HEK293 (cell line): ENCODE measurements at regions not wholly inside any gene's neighbourhood (a gene's known extent, or its start where the extent isn't known, plus 50 kb on each side); places are given as distances from the start of the nearest gene placed in this dataset.

Source experiments
- CTCF ChIP-seq: fragments of 450-650 bp; formaldehyde crosslinking; IDR thresholded peaks from 2 replicates; pipeline ENCODE4 v1.5.1; 2016; ENCODE audit warnings: missing biosample characterization, missing genetic modification characterization
- HOXC10 ChIP-seq: sonication (generic); formaldehyde crosslinking; IDR thresholded peaks from 2 replicates; pipeline ENCODE4 v1.8.1; 2023; ENCODE audit warnings: mild to moderate bottlenecking, missing genetic modification reagents
- MYNN ChIP-seq: fragments of 450-650 bp; formaldehyde crosslinking; IDR thresholded peaks from 2 replicates; pipeline ENCODE4 v1.5.1; 2016; ENCODE audit warnings: missing biosample characterization, missing genetic modification characterization, borderline replicate concordance
- WT1 ChIP-seq: fragments of 450-650 bp; formaldehyde crosslinking; IDR thresholded peaks from 2 replicates; pipeline ENCODE4 v1.5.1; 2016; ENCODE audit warnings: missing biosample characterization, missing genetic modification characterization
- ZNF175 ChIP-seq: fragments of 450-650 bp; formaldehyde crosslinking; IDR thresholded peaks from 2 replicates; pipeline ENCODE4 v1.5.1; 2016; ENCODE audit warnings: missing biosample characterization, missing genetic modification characterization
- ZNF19 ChIP-seq: fragments of 450-650 bp; formaldehyde crosslinking; IDR thresholded peaks from 2 replicates; pipeline ENCODE4; 2016; ENCODE audit warnings: missing biosample characterization, missing genetic modification characterization, low read depth
- ZNF239 ChIP-seq: fragments of 450-650 bp; formaldehyde crosslinking; IDR thresholded peaks from 2 replicates; pipeline ENCODE4 v1.5.1; 2016; ENCODE audit warnings: missing biosample characterization, missing genetic modification characterization
- ZNF266 ChIP-seq: fragments of 450-650 bp; formaldehyde crosslinking; IDR thresholded peaks from 2 replicates; pipeline ENCODE4 v1.5.1; 2016; ENCODE audit warnings: missing biosample characterization, missing genetic modification characterization, low read depth
- ZNF488 ChIP-seq: fragments of 450-650 bp; formaldehyde crosslinking; IDR thresholded peaks from 2 replicates; pipeline ENCODE4 v1.5.1; 2016; ENCODE audit warnings: missing biosample characterization, missing genetic modification characterization
- ZNF843 ChIP-seq: fragments of 450-650 bp; formaldehyde crosslinking; IDR thresholded peaks from 2 replicates; pipeline ENCODE4 v1.5.1; 2016; ENCODE audit warnings: missing biosample characterization, missing genetic modification characterization
- TF ChIP-seq, protein P1 (sequence below): fragments of 450-650 bp; formaldehyde crosslinking; IDR thresholded peaks from 2 replicates; pipeline ENCODE4 v1.5.1; 2016; ENCODE audit warnings: missing biosample characterization, missing genetic modification characterization

DNA sequence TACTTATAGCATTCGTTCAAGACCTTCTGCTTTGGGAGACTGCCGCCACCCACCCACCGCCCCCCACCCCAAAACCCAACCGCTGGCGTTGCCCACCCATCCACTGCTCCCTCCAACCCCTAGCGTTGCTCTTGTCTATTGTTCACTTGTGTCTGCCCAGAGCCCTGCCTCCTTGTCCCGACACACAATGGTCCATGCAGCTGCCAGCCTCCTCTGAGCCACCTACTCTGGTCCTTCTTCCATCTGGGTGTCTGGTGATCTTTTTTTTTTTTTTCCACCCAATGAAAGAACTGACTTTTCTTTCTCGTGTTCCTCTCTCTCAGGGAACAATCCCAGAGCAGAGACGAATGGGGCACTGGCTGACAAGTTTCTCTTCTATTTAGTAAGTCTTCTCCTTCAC is 256.0 kb upstream of the SESN3 start:
- TF ChIP-seq ZNF19 (no peak), ZNF843 (no peak), CTCF (no peak), ZNF239 (no peak), HOXC10 (CRISPR knock-in tag) (no peak), WT1 (tag by site-specific recombination) (no peak), ZNF488 (tag by site-specific recombination) (no peak), MYNN (tag by site-specific recombination) (no peak), ZNF266 (no peak), ZNF175 (no peak)
- TF ChIP-seq, protein P1, sequence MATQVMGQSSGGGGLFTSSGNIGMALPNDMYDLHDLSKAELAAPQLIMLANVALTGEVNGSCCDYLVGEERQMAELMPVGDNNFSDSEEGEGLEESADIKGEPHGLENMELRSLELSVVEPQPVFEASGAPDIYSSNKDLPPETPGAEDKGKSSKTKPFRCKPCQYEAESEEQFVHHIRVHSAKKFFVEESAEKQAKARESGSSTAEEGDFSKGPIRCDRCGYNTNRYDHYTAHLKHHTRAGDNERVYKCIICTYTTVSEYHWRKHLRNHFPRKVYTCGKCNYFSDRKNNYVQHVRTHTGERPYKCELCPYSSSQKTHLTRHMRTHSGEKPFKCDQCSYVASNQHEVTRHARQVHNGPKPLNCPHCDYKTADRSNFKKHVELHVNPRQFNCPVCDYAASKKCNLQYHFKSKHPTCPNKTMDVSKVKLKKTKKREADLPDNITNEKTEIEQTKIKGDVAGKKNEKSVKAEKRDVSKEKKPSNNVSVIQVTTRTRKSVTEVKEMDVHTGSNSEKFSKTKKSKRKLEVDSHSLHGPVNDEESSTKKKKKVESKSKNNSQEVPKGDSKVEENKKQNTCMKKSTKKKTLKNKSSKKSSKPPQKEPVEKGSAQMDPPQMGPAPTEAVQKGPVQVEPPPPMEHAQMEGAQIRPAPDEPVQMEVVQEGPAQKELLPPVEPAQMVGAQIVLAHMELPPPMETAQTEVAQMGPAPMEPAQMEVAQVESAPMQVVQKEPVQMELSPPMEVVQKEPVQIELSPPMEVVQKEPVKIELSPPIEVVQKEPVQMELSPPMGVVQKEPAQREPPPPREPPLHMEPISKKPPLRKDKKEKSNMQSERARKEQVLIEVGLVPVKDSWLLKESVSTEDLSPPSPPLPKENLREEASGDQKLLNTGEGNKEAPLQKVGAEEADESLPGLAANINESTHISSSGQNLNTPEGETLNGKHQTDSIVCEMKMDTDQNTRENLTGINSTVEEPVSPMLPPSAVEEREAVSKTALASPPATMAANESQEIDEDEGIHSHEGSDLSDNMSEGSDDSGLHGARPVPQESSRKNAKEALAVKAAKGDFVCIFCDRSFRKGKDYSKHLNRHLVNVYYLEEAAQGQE, result no peak
